GM18868 (cell line): ENCODE measurements at regions not wholly inside any gene's neighbourhood (a gene's known extent, or its start where the extent isn't known, plus 50 kb on each side); places are given as distances from the start of the nearest gene placed in this dataset.

ENCODE experiments used
- ATAC-seq: cut with Tn5 transposase; IDR thresholded peaks from one replicate; pipeline ENCODE4 v1.9.1; 2021; ENCODE audit warnings: mild to moderate bottlenecking, moderate library complexity; ENCODE audit not compliant: unreplicated experiment

DNA sequence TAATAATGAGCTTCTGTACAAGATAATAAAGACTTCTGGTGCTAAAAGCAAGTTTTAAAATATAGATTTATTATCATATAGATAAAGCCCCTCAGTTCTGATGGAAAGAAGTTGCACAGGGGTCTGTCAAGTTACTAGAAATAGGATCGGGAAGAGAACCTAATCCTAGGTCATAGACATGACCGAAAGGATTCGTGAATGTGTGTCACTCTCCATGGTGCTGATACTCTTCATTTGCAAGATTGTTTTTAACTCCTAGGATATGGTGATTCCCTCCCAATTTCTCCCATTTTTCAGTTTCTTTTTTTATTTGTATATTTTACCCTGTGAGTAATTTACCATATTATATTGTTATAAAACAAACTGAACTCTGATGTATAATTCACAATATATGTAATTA is 58.9 kb upstream of the CTNNA2 start:
- ATAC-seq, result no peak

DNA sequence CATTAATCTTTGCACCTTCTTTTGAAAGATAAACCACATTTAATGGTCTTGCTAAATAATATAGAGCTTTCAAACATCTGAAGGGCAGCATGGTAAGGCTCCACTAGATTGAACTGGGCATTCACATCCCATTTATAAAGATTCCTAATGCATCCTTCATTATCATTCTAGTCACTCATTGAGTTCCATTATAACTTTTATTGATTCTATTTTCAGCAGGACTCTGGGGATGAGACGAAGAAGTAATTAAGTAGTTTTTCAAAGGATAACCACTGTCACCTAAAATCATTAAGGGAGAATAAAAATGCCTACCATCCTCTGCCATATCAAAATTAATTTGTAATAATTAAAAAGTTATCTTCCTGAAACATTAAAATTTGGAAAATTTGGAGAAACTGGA is 60.2 kb upstream of the CTNNA2 start:
- no peak for ATAC-seq

DNA sequence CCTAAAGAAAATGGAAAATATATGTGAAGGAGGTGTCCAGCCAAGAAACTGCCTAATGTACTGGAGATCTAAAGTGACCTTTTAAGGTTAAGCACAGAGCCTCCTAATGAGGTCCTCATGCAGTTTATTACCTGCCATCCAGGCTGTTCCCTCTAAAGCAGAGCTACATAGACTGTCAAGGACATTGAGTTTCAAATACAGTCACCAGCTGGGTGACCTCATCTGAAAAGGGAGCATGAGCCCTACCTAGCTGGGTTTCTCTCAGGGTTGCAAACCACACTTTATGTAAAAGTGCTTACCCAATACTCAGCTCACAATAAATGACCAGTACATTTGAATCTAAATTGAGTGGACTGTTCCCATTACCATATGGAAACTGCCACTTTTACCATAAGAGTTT is 65.4 kb upstream of the CTNNA2 start:
- no peak for ATAC-seq

DNA sequence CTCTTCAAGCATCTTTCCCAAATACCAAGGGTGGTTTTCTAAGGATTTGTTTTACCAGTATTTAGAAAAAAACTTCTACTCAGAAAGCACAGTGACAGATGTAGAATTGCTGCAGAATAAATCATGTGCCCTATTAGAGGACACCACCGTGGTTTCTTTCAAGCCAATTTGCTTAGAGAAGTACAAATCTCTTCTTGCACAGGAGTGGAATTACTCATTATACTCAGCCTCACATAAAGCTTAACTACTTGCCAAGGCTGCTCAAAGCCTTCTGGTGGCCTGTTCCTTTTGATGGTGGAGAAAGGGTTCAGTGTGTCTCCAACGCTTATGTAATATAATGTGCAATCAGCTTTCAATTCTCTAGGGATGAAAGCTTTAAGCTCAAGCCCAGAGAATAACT is 66.5 kb upstream of the CTNNA2 start:
- ATAC-seq, result no peak

DNA sequence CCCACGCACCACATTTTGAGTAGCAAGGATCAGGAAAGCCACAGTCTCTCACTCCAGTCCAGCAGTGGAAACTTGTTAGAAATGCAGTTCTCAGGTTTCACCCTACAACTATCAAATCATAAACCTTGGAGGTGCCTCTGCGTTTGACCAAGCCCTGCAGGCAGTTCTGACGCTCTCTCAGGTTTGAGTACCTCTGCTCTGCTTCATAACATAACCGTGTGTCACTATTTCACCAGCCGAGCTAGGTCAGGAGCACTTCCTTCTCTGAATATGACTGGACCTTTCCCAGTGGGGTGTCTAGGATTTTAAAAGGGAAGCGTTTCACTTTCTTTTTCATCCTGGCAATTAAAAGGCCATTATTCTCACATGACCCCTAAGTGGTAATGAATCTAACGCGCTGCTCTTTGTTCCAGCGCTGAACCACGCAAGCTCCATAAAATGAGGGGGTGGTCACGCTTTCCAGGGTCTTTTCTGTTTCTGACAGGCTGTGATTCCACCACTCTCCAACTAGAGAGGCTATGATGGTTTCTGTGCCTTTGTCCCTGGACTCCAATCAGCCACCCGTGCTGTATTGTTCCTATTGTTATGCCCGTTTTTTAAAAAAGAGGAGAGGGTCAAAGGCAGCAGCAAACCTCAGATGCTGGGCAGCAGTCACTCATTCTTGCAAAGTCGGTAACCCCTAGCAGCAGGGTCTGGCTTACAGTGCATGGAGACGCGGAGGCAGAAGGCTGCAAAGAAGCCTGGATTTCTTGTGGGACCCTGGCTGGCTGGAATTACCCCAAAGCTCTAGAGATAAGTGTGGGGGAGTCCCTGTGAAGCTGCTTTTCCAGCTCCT is 75.2 kb upstream of the CTNNA2 start:
- ATAC-seq, result no peak

DNA sequence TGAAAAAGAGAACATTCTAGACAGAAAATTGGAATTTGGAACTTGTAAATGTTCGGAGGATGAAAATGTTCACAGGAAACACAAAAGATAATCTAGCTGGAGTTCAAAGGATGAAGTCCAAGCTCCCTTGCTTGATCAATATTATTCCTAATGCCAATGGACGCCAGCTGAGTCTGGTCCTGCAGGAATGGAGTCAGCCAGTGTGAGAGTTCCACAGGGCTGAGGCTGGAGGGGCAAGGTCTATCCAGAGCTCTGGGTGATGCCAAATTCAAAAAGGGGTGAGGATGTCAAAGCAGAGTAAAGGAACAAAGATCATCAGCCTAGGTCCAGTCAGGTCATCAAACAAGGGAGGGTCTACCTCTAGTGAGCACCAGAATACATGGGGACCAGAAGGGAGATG is 78.5 kb upstream of the CTNNA2 start:
- ATAC-seq, result no peak

DNA sequence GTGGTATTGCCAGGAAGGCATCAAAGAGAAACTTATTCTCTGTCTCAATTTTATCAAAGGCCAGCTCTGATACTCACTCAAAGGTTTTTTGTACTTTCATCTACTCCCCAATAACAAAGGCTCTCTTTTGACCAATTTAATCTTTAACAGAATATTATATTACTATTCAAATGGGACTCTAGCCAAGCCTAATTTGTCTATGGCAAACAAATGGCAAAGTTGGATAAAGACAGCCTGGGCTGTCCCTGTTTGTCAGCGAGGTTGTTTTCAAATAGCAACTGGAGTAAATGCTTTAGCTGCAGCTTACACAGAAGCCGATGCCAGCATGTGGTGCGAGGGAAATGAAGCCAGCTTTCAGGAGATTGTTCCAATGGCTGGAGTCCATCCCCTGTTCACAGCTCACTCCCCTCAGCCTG is 80.1 kb upstream of the CTNNA2 start:
- no peak for ATAC-seq

DNA sequence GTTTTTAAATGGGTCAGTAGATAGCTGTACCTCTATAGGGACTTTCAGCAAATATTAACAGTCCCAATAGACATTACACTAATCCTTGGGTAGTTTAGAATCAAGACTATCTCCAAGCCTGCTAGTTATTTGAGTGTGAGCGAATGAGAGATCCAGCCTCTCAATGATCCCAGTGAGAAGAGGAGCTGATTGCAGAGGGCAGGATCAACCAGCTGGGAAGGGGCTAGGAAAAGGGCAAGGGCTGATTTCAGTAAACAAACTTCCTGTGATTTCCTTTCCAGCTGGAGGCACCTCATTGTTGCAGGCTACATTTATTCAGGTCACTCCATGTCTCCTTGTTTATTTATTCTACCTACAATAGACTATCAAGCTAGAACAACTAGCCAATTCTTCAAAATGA is 84.1 kb upstream of the CTNNA2 start:
- ATAC-seq, result no peak

DNA sequence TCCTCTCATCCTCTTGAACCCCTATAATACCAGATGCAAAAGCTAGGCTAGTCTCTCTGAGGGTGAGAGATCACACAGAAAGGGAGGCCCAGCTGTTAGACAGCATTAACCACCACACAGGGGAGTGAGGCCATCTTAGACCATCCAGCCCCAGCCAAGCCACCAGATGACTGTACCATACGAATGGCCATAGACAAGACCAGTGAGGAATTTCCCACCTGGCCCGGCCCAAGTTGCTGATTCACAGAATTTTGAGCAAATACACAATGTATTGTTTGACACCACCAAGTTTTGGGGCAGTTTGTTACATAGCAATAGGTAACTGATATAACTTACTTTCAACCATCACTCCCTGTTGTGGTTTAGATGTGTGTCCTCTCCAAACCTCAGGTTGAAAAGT is 98.2 kb upstream of the CTNNA2 start:
- ATAC-seq, result no peak

DNA sequence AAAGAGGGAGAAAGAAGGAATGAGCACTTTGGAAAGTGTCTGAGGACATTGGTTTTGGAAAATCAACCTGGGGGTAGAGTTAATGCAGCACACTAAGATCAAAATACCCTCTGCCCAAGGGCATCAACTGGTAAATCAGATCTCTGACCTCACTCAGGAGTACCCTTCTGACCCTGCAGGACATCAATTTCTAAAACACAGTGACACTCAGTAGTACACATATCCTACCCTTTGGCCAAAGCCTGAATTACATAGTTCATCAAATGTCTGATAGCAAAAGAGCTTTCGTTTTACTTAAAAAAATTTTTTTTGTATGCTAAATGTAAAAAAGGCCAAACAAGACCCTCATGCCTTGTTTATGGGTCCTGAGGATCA is 118.4 kb upstream of the CTNNA2 start:
- no peak for ATAC-seq

DNA sequence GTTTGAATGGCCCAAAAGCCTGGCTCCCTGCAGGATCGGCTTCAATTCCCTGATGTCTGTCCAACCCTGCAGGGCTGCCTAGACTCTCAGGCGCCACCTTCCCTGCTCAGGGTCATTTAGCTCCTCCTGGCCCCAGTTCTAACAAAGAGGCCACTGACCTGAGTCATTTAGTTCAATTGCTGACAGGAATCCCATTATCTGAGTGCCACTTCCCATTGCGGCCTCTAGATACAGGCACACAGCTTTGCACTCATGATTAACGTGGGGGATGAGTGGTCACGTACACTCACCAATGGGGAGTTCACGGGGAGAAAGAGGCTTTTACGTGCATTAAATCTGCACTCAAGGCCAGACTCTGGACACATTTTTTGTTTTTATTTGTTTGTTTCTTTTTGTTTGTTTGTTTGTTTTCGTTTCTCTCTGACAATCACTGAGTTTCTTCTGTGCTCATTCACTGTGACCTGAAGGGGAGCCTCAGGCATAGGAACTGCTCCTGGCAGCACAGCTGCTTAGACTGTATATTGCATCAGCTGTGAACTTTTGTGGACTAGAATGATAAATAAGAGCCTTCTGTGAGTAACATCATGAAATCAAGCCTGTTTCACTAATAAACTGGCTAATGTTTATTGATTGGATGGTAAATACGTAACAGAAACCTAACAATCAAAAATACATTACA is 118.9 kb upstream of the CTNNA2 start:
- ATAC-seq, result no peak

DNA sequence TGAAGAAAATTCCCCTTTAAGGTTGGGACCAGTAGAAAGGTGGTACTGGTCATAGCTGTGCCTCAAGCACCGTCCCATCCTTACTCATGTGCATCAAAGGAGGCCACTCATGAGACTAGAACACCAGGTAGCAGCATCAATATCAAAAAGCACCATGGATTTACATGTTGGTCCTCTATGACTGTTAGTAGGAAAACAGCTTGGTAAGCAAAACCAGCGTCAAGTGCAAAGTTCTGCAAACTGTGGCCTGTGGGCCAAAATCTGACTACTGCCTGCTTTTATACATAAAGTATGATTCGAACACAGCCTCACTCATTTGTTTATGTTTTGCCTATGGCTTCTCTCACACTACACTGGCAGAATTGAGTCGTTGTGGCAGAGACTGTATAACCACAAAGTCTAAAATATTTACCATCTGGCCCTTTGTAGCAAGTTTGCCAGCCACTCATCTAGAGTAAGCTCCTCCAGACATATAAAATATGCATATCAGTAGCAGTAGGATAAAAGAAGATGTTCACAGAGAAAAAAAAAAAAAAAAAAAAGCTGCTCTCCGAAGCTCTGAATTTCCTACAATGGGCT is 119.7 kb upstream of the CTNNA2 start:
- ATAC-seq, result no peak

DNA sequence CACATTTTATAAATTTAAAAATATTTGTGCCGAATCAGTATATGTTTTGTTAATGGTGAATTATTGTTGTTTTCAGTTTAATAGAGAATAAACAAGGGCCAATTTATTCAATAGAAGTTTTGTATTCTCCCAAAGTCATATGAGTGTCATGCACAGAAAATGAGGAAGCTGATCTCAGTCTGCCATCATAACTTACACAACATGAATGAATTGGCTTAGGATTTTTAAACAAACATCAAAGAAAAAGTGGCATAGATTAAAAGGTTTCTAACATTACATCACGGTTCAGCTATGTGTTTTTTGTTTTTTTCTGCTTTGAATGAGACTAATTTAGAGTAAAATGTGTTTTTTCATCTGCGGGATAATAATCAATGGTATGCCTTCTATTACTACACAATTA is 123.4 kb upstream of the CTNNA2 start:
- no peak for ATAC-seq

DNA sequence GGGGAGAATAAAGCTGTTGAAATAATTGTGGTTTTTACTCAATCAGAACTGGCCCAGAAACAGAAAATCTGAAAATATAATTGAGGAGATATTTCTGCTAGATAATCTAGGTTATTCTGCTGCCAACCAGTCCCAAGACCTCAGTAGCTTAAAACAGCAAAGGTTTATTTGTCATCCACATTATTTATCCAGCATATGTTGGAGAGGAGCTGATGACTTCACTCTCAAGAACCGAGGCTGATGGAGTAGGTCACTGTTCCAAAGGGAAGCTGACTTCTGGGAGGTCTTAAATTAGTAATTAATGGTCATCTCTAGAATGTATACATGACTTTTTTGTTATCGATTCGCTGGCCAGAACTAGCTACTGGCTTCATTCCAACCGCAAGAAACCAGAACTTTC is 124.8 kb upstream of the CTNNA2 start:
- ATAC-seq, result no peak

DNA sequence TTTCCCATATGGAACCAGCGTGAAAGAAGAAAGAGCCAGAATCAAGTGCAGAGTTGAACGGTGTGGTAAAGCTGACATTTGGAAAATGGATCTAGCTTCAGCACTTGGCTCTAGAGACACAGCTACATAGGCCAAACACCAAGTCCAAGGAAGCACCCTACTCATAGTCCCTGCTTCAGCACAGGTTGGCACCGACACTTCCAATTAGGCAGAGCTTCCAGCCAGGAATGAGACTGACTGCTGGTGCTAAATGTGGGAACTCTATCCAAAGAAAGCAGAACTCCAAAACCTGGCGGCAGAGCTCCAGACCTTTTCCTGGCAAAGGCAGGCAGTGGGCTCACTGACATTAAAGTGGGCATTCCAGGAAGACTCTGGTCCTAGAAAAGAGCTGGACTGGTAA is 125.4 kb upstream of the CTNNA2 start:
- ATAC-seq, result no peak

DNA sequence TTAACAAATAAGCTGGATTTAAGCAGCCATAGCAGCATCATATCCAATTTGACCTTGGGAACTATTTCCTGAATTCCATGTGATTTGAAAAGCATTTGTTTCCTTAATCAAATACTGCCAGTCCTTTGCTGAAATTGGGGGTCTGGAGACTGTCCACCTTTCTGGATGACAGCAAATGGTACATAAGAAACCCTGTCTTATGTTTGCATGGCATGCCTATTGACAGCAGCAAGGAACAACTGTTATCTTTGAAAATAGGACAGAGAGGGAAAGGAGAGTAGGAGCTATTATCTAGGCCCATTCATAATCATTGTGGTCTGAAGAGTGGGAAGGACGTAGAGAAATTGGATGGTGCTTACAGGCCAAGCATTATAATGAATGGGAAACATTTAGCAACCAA is 129.2 kb upstream of the CTNNA2 start:
- ATAC-seq, result no peak

DNA sequence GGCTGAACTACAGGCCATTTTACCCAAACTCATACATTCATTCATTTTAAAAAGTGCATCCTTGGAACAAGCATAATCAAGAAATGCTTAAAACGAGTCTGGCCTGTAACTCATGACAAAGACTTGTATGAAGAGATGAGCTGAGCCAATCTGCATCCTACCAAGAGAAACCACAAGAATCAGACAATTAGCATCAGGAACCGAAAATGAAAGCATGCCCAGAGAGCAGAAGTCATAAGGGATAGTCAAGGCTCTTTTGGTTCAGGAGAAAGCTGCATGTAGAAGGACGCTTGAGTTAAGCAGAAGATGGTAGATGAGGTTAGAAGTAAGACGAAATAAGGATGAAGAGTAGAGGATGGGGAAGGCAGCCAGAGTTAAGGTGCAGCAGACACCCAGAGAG is 137.0 kb upstream of the CTNNA2 start:
- no peak for ATAC-seq

DNA sequence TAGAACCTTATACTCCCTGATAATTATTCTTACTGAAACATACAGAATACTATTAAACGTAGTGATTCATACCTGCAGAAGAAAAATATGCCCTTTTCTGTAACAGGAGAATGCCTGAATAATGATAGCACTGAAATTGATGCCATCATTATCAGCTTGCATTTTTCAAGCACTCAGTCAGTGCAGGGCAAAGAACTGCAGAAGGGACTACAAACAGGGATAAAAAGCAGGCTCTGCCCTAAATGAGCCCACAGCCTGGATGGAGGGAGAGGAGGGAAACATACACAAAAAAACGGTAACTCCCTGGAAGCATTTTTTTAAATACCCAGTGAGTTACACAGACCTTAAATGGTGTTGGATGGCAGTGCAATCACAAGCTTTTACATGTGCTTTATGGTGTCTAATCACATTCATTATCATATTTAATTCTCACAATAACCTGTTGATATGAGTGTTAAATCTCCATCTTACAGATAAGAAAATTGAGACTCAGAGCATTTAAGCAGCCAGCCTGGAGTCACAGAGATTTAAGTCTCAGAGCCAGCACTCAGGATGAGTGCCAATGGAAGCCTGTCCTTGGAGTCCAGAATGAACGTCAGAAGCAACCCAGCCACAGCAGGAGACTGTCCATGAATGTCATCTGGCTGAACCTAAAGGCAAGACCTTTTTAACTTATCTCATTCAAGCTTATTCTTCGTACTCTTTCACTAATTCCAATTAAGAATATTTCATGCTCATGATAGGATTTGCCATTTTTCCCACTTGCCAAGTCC is 139.3 kb upstream of the CTNNA2 start:
- ATAC-seq, result no peak

DNA sequence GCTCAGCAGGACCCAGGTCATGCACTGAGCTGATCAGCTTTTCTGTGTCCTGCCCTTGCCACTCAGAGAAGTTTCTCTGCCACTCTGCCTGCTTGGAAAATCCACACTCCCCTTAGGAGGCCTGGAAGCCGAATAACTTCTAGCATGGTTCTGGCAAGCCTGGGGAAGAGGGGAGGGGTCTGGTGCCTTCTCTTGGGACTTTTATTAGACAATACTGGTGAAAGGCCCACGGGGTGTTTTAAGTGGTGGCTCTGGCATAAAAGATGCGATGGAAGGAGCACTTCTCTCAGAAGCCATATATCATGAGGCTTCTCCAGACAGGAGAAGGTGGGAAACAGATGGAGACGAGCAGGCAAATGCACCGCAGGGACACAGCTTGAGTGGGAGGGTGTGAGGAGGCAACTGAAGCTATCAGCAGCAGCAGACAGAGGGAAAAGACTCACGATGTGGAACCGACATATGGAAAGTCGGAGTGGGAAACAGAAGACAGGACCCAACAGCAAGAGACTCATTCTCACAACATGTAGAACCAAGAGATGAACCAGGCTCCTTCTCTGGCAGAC is 141.8 kb upstream of the CTNNA2 start:
- ATAC-seq, result no peak

DNA sequence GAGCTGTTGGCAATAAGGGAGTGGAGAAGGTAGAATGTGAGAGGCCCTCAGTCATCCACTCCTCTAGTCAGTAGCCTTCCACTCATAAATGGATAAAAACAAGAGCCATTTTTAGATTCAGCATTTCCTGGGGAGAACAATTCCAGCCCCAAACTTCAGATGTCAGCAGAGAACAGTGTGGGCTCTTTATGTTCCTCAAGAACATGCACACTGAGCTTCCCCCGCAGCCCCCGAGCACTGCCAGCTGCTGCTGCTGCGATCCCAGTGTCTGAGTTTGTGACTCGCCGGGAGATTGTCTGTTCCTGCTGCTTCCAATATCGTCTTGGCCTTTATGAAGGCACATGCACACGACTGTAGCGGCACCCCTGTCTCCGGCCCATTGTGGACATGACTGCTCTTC is 143.7 kb upstream of the CTNNA2 start:
- ATAC-seq, result no peak

DNA sequence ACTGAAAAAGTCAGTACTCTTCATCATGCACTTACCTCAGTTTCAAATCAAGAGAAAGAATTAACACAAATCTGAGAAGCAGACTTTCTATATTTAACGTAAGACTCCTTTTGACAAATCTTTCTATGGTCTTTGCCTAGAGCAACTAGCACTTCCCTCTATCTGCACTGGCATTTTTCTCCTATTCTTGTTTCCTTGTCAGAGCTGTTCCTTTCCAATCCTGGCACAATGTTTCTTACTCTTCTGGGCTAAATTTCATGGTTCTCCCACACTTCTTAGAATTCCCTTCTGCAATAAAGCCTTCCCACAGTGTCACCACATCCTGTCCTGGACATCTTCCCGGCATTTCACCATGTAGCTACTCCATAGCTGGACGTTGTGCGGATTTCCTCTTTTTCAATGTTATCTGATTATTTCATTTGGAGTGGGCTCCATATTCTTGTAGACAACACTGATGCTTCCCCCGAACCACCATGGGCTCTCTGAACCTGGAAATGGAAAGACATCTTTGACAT is 144.7 kb upstream of the CTNNA2 start:
- ATAC-seq, result no peak
